GM13976 (cell line): ENCODE measurements at regions not wholly inside any gene's neighbourhood (a gene's known extent, or its start where the extent isn't known, plus 50 kb on each side); places are given as distances from the start of the nearest gene placed in this dataset.

Experiments
- DNase-seq: peaks from one replicate; pipeline ENCODE4 v3.0.0; 2012; ENCODE audit warnings: low spot score
- in situ Hi-C: fragments of 300-500 bp; cut with MboI; formaldehyde crosslinking; loops from one replicate; pipeline ENCODE4 v1.12.0; 2022; ENCODE audit warnings: low sequenced_read_pairs, mixed read lengths, inconsistent platforms; ENCODE audit not compliant: unreplicated experiment
- TF ChIP-seq, protein P1 (sequence below): IDR thresholded peaks from 2 replicates; pipeline ENCODE4 v1.5.1; 2012; ENCODE audit warnings: borderline replicate concordance, mild to moderate bottlenecking; ENCODE audit not compliant: insufficient read depth; ENCODE audit errors: extremely low read depth, missing control alignments, control extremely low read depth

DNA sequence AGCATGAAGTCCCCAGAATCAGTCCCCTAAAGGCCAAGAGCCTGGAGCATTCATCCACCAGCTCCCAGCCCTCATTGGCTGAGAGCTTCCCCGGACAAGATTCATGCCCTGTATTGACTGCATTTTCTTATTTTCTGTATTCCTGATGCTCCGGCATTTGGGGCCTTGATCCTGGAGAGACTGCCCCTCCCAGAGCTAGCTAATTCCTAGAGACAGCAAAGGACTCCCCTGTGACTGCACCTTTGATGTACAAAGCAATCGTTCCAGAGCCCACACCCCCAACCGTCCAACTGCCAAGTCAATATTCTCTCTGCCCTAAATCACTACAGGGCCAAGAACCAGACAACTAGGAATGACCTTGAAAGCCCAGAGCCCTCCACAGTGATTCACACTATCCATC lies 93.4 kb upstream of the CDH5 start:
- no peak for DNase-seq
- in situ Hi-C loops = no loop called here
- TF ChIP-seq, protein P1, sequence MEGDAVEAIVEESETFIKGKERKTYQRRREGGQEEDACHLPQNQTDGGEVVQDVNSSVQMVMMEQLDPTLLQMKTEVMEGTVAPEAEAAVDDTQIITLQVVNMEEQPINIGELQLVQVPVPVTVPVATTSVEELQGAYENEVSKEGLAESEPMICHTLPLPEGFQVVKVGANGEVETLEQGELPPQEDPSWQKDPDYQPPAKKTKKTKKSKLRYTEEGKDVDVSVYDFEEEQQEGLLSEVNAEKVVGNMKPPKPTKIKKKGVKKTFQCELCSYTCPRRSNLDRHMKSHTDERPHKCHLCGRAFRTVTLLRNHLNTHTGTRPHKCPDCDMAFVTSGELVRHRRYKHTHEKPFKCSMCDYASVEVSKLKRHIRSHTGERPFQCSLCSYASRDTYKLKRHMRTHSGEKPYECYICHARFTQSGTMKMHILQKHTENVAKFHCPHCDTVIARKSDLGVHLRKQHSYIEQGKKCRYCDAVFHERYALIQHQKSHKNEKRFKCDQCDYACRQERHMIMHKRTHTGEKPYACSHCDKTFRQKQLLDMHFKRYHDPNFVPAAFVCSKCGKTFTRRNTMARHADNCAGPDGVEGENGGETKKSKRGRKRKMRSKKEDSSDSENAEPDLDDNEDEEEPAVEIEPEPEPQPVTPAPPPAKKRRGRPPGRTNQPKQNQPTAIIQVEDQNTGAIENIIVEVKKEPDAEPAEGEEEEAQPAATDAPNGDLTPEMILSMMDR = no peak

DNA sequence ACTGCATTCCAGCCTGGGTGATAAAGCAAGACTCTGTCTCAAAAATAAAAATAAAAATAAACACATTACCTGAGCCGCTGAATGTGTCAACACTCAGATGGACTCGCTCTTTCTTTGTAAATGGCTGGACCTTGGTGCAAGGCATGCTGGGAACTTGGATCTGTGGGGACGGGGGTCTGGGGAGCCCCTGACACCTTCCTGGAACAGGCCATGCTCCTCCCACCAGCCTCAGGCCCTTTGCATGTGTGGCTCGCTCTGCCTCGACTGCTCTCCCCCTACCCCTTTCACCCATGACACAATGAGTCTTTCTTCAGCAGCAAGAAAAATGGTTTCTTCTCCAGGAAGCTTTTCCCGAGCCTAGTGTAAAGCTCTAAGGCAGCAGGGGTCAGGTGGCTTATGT lies 94.0 kb upstream of the CDH5 start:
- in situ Hi-C loops = no loop called here
- no peak for DNase-seq
- TF ChIP-seq, protein P1 = no peak

DNA sequence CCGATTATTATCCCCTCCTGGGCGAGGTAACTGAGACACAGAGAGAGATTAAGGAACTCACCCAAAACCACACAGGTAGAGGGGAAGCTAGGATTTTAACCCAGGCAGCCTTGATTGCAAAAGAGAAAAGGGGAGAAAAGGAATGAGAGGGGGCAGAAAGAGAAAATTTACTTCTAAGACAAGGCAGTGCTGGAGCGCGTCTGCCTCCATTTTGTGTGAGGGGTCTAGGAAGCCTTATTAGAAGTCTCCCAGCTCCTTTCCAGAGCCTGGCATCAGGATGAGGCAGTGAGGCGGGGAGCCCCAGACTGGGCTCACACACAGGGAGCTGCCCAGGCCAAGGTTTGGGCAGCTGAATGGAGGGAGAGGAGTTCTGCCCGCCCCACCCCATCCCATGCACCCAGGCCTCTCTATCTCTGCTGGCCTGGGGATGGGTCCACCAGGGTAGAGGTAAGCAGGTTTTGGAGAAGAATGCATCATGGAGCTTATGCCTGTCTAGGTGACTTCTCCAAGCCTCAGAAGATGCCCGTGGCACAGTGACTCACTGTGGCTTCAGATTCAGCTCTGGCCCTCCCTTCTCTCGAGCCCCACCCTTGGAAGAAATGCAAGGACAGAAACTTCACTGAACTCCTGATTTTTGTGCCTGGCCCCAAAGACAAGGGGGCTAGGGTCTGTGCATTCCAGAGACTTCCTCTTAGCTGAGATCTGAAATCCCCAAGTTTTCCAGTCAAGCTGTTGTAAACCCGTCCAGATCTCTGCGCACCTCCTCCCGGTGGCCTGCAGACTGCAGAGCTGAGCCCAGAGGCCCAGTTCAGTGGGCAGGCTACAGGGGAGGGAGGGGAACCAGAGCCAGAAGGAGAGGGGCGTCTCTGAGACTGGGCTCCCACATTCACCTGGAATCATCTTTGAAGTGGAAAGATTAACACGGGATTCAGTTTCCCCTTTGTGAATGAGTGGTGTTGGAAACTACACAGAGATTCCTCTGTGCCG lies 95.1 kb upstream of the CDH5 start:
- in situ Hi-C loops = no loop called here
- TF ChIP-seq, protein P1 = no peak
- no peak for DNase-seq

DNA sequence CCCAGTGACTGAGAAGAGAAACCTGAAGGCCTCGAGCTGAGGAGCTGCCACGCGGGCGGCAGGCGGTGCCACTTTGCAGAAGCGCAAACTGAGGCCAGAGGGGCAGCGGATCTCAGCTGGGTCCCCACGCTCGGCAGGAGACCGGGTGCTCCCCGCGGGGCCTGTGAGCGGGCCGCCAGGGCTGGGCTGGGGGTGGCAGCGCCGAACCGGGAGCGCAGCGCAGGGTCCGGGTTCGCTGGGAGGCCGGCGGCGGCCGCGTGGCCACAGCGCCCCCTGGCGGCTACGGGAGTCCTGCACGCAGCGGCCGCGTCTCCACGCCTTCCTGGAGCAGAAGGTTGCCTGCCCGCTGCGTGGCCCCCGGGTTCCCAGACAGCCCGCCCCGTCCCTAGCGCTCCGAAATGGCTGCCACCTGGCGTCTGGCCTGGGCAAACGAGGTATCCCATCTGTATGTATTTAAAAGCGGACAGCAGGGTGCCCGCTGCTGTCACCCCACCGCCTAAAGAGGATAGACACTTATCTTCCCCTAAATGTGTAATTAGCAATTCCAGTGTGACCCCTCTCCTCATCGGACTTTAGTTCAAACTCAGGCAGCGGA lies 96.1 kb upstream of the CDH5 start:
- in situ Hi-C loops = no loop called here
- TF ChIP-seq, protein P1 = peak; percentile 92
- DNase-seq = peak; percentile 89

DNA sequence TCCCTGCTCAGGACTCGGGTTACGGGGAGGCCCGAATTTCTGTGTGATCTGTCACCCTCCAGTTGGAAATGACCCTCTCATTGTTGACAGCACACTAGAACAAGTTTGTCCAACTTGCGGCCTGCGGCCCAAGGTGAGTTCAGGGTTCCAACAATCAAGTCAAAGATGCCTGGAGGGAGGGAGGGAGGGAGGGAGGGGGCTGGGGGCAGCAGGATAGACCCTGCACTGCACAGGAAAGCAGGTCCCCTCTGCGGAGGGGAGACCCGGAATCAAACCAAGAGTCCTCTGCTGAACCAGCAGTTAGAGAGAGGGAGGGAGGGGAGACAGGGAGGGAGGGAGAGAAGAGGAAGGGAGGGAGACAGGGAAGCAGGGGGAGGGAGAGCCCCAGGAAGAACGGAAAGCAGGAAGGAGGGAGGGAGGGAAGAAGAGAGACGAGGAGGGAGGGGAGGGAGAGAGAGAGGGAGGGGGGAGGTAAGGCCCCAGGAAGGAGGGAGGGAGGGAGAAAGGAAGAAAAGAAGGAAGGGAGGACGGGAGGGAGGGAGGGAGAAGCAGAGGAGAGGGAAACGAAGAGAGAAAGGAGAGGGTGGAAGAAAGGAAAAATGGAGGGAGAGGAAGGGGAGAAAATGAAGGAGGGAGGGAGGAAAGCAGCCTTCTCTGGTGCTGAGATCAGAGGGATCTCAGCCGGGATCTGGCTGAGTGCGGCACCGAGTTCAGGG lies 96.7 kb upstream of the CDH5 start:
- in situ Hi-C loops = no loop called here
- DNase-seq = no peak
- TF ChIP-seq, protein P1 = no peak

DNA sequence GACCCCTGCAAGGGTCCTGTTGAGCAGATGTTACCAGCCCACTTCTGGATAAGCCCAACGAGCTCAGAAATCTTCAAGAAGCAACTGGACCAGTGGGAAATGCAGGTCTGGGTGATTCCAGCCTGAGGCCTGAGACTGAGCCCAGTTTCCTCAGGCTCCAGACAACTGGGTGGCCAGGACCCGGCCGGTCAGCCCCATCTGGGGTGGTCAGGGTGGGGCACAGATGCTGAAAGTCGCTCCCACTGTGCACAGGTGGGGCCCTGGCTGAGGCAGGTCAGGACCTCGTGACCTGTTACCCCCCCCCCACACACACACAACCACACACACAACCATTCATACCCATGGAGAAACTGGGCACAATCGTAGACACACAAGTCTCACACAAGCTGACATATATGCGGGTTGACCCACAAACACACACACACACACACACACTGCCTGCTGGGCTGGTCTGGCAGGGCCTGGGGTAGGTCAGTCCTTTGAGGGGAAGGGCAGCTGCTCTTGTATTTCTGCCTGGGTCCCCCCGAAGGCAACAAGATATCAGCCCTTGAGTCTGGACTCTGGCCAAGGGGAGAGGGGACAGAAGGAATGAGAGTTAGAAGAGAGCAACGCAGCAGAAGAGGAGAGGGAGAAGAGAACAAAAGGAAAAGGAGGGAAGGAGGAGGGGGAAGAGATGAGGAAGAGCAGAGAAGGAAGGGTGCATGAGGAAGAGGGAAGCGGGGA lies 99.0 kb upstream of the CDH5 start:
- no peak for DNase-seq
- TF ChIP-seq, protein P1 = no peak
- in situ Hi-C loops = no loop called here
